HG02885 (cell line): ENCODE measurements at regions not wholly inside any gene's neighbourhood (a gene's known extent, or its start where the extent isn't known, plus 50 kb on each side); places are given as distances from the start of the nearest gene placed in this dataset.

Source experiments
- ATAC-seq: cut with Tn5 transposase; IDR thresholded peaks from one replicate; pipeline ENCODE4 v1.9.1; 2021; ENCODE audit warnings: mild to moderate bottlenecking; ENCODE audit not compliant: unreplicated experiment, poor library complexity

- ATAC-seq, result no peak
Observed at GRCh38 chr9:89885156-89885555, 280.3 kb downstream of the GADD45G start.

GRCh38 chr9:89886281-89886700, 281.5 kb downstream of the GADD45G start:
- no peak for ATAC-seq

DNA sequence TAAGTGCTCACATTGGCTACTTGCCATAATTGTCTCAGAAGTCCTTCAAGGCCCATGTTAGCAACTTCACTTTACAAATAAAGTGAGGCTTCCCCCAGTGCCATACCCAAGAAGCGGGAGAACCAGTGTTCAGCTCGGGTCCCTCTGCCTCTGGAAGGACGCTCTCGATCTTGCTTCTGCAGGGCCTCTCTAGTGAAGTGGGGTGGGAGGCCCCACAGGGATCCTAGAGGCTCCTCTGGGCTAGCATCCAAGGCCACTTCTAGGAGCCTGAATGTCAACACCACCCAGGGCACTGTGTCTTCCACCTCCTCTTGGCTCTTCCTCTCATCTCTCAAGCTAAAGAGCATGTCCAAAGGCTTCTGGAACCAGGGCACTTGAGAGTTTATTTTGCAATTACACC, 282.5 kb downstream of the GADD45G start:
- ATAC-seq, result no peak

DNA sequence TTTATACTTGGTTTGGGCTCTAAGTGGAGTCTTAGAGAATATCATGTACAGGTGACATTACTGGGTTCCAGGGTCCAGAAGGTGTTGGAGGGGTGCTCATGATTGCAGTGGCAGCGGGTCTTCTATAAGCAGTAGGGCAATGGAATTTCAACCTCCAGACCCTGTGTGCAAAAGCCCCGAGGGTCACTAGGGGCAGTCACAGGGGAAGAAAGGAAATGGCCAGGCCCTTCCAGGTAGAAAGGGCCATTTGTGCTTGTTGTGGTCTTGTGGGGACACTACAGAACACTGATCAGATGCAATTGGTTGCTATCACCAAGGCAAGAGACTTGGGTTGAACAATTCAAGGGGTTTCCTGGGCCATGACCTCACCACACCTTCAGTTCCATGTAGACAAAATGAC, 283.4 kb downstream of the GADD45G start:
- ATAC-seq, result no peak

DNA sequence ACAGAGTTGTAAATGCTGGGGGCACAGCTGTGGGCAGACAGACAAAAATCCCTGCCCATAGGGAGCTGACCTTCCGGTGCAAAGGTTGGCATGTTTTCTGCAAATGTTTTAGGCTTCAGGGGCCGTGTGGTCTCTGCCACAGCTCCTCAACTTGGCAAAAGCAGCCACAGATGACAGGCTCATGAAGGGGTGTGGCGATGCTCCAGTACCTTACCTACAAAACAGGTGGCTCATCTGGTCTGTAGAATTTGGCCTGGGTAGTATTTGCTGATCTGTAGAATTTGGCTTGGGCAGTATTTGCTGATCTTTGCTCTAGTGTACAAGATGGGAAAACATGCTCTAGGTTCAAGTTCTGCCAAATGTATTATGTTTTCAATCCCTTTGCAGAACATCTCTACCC, 283.9 kb downstream of the GADD45G start:
- no peak for ATAC-seq

DNA sequence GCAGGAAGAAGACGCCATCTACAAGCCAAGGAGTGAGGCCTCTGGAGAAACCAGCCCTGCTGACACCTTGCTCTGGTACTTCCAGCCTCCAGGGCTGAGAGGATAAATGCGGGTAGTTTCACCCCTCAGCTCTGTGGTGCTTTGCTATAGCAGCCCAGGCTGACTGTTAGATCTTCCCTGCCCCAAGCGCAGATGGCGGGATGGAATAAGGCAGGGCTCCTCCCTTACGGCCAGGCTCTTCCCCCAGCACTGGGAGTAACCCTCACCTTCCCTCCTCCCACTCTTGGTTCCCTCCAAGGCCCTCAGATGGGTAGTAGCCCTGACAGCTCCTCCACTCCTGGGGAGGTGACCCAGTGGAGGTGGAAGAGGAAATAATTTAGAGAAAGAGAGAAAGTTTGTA, 285.1 kb downstream of the GADD45G start:
- no peak for ATAC-seq

GRCh38 chr9:89890326-89890980, 285.6 kb downstream of the GADD45G start:
- ATAC-seq, result no peak

- ATAC-seq, result no peak
Observed at GRCh38 chr9:89891221-89891590, 286.4 kb downstream of the GADD45G start.

DNA sequence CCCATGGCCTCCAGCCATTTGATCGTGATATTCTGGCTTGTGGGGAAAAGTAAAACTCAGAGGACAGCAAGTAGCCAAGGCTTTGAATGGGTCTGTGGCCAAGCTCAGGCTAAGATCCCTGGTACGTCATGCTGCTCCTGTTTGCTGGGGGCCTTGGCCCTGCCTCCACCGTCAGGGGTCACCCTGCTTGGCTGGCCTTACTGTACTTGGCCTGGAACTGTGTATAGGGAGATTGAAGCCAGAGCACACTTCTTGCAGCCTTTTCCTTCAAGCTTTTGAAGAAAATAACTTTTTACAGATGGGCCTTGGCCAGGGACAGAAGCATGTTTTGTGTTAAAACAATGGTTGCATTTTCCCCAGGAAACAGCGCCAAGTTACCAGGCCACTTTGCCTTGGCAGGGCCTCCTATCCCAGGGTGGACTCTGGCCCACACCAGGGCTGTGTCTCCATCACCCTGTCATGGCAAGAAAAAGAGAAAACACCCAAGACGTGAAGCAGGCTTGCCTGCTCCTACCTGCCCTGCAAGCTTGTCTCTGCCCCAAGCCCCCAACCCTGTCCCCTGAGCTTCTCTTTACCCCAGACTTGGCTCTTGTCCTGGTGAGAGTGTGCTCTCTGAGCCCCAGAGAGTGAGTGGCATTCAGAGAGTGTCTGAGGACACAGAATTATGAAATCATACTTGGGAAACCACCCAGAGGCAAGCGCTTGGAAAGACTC, 286.9 kb downstream of the GADD45G start:
- no peak for ATAC-seq

DNA sequence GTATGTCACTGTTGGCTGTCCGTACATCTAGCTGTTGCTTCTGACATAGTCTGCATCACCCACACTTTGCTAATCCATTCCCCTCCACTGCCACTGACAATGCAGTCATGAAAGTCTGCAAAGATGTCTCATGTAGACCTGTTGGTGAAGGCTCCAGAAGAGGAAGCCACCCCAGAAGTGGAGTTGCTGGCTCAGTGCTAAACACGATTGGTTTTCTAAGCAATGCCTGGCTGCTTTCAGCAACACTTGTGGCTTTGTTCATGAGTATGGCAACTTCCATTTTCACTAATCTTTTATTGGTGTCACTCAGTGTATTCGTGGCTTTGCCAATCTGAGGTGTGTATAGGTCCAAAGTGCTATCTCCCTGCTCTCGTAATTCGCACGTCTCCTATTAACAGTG, 288.1 kb downstream of the GADD45G start:
- no peak for ATAC-seq

- ATAC-seq, result no peak
Observed at GRCh38 chr9:89893886-89894285, 289.1 kb downstream of the GADD45G start.

DNA sequence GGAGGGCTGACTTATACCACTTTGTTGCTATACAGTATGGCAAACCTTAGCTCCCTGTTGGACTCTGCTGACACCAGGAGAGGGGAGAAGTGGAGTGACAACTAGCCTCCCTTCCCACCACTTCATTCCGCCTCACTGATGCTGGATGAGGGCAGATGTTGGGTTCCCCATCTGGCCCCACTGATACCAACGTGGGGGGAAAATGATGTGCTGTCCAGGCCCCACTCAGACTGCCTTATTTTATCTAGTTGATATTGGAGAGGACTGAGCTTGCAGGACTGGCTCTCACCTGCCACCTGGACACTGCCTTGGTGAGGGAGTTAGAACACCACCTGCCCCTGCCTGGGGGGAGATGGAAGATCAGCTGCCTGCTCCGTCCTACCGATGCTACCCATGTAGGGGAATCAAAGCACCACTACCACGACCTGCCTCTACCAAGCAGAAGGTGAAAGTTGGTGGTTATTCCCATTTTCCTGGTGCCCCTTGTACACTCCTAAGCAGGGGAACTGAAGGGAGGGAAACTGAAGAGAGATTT, 292.1 kb downstream of the GADD45G start:
- no peak for ATAC-seq

DNA sequence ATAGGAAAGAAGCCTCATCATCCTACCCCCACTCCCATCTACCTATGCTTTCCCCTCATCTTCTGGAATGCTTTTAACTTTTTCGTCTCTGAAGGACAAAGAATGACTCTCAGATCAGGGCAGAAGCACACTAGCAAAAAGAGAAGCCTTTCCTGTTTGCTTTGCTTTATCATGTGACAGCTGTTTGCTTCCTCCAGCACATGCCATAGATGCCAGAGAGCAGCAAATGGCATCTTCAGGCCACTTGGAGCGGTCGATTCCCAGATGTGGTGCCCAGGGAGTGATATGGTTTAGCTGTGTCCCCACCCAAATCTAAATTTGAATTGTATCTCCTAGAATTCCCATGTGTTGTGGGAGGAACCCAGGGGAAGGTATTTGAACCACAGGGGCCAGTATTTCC, 294.8 kb downstream of the GADD45G start:
- no peak for ATAC-seq

DNA sequence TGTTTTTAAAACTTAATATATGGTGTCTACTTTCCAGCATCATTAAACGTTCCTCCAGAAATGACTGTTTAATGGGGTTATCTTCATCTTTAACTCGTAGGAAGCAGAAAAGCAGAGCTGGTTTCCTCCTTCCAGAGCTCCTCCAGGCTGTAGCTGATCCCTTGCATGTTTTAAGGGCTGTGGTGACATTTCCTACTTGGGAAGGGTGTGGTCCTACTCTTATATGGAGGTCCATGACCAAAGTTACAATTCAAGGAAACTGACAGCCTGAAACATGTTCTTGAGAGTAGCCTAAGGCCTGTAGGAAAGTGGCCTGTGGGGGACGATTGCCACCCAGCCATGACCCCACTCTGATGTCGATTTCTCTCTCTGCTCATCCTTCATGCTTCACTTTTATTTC, 297.1 kb downstream of the GADD45G start:
- ATAC-seq, result no peak

DNA sequence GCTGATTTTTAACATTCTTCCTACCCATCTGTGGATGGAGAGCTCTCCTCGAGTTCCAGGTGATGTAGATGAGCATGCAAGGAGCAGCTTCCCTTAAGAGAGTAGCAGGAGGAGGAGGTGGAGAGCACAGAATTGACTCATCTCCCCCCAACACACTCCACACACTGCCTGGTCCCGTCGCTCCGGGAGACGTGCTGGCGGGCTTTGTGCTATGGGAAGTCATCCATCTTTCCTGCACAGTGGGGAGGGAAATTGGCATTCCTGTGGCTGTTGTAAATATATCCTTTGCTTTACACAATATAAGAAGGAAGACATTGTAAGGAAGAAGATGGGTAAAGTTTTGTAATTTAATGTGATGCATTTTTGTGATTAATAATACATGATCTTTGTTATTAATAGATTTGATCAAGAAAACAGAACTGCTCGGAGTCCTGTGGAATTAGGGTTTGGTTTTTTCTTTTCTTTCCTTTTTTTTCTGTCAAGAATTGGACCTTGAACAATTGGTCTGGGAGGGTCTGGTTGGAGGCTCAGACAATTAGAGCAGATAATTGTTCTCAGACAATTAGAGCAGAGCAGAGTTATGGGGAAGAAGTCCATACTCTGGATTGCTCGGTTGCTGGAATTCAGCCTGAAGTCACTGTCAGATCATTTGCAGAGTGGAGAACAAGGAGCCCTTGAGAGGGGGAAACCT, 297.8 kb downstream of the GADD45G start:
- ATAC-seq, result no peak

GRCh38 chr9:89903141-89903475, 298.3 kb downstream of the GADD45G start:
- no peak for ATAC-seq

DNA sequence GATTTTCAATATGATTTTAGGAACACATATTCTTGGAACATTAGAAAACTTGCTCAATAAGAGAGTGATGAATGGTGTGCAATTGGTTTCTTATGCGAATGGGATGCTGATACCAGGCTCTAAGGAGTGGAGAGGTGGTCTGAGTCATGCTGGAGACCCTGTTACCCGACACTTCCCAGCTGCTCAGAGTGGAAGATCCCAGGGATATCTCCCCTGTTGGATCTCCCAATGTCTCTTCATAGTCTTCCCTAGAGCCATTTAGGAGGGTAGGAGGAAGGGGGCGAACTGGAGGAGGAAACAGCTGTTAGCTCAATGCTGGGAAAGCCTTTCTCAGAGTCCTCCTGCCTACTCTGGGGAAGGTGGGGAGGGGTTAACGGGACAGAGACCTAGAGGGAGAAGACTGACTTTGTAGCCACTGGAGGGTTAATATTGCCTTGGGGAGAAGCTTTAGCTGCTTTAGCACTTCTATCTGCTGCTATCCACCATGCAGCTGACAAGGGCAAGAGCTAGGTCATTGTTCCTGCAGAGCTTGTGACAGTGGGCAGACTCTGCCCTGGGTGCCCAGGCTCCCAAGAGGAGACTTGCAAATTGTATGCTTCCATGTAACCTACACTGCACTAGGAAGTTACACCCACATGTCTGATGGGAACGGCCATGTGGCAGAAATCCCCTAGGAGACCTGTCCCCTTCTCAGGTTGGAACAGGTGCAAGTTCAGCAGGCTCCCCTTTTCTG, 301.0 kb downstream of the GADD45G start:
- no peak for ATAC-seq

- ATAC-seq, result no peak
Observed at GRCh38 chr9:89911721-89912604, 307.2 kb downstream of the GADD45G start.

DNA sequence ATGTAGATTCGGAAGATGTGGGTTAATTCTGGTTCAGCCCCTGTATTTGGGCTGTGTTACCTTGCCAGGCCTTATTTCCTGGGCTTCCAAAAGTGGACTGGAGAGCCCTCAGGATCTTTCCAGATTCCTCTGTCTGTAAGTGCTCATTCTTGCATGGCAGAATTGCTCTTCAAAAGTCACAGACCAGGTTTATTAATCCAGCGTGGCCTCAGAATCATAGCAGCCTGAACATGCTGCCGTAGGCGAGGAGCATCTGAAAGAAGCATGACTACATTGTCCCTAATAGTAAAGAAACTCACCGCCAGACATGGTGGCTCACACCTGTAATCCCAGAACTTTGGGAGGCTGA, 307.8 kb downstream of the GADD45G start:
- no peak for ATAC-seq

GRCh38 chr9:89915187-89915586, 310.4 kb downstream of the GADD45G start:
- ATAC-seq, result no peak
